K562 (cell line): ENCODE measurements at regions not wholly inside any gene's neighbourhood (a gene's known extent, or its start where the extent isn't known, plus 50 kb on each side); places are given as distances from the start of the nearest gene placed in this dataset.

Source experiments
- ARID4B ChIP-seq: sonication (generic); formaldehyde crosslinking; IDR thresholded peaks from 2 replicates; pipeline ENCODE4 v1.8.0; 2022; ENCODE audit warnings: mild to moderate bottlenecking, missing genetic modification reagents
- CHD1 ChIP-seq: fragments of 200-600 bp; sonication (generic); IDR thresholded peaks from one replicate; pipeline ENCODE4 v1.6.1; 2012; ENCODE audit warnings: mild to moderate bottlenecking, moderate library complexity, low read length, inconsistent platforms
- ETV6 ChIP-seq, 3 experiments: fragments of 150-350 bp in 1 of 3; sonication (generic) in 1 of 3; formaldehyde crosslinking in 1 of 3; IDR thresholded peaks; 2 replicates each; pipeline versions ENCODE4 v1.6.1 to v1.8.0; 2014 to 2022; ENCODE audit warnings: borderline replicate concordance in 2 of 3, low read depth in 2 of 3, antibody characterized with exemption in 1 of 3, low read length in 1 of 3, mild to moderate bottlenecking in 1 of 3, missing genetic modification reagents in 1 of 3
- JUND ChIP-seq, 2 experiments: IDR thresholded peaks; 2 replicates in 1 of 2; 3 replicates in 1 of 2; pipeline ENCODE4 v1.6.1; 2011; ENCODE audit warnings: borderline replicate concordance in 2 of 2, low read depth in 2 of 2, low read length in 2 of 2, improper control_type of control experiment in 1 of 2, missing biosample characterization in 1 of 2, missing genetic modification characterization in 1 of 2, missing genetic modification reagents in 1 of 2
- MXD1 ChIP-seq: fragments of 250-450 bp; sonication (Bioruptor Pico); IDR thresholded peaks from 2 replicates; pipeline ENCODE4 v1.8.0; 2021; ENCODE audit warnings: borderline replicate concordance, mild to moderate bottlenecking, moderate library complexity; ENCODE audit not compliant: poor library complexity, severe bottlenecking
- MYBL2 ChIP-seq, 2 experiments: fragments of 450-650 bp in 1 of 2; sonication (generic) in 1 of 2; formaldehyde crosslinking in 1 of 2; IDR thresholded peaks; 2 replicates each; pipeline versions ENCODE4 v1.6.1 to v1.8.1; 2017 to 2022; ENCODE audit warnings: borderline replicate concordance in 1 of 2, inconsistent platforms in 1 of 2, low read depth in 1 of 2, mild to moderate bottlenecking in 1 of 2, missing genetic modification reagents in 1 of 2, moderate library complexity in 1 of 2
- NEUROD1 ChIP-seq: fragments of 150-350 bp; IDR thresholded peaks from 2 replicates; pipeline ENCODE4 v1.6.1; 2014; ENCODE audit warnings: borderline replicate concordance, low read length, low read depth; ENCODE audit not compliant: partially characterized antibody
- POLR2AphosphoS2 ChIP-seq: IDR thresholded peaks from 2 replicates; pipeline ENCODE4 v1.6.1; 2012; ENCODE audit warnings: low read length, improper control_type of control experiment
- POLR2AphosphoS5 ChIP-seq: IDR thresholded peaks from 2 replicates; pipeline ENCODE4 v1.6.1; 2011; ENCODE audit warnings: mild to moderate bottlenecking, low read depth, low read length, moderate library complexity; ENCODE audit not compliant: control insufficient read depth, insufficient read depth
- PRPF4 ChIP-seq: fragments of 200-400 bp; formaldehyde crosslinking; IDR thresholded peaks from one replicate; pipeline ENCODE4 v1.6.1; 2017; ENCODE audit warnings: low read length, low read depth, mild to moderate bottlenecking; ENCODE audit not compliant: insufficient read depth, poor library complexity, severe bottlenecking
- RCOR1 ChIP-seq, 2 experiments: IDR thresholded peaks; 2 replicates each; pipeline ENCODE4 v1.6.1; 2012; ENCODE audit warnings: low read depth in 2 of 2, low read length in 2 of 2, borderline replicate concordance in 1 of 2, improper control_type of control experiment in 1 of 2
- SMAD1 ChIP-seq: fragments of 150-350 bp; IDR thresholded peaks from 2 replicates; pipeline ENCODE4 v1.6.1; 2014; ENCODE audit warnings: low read length, low read depth; ENCODE audit not compliant: partially characterized antibody
- ZFX ChIP-seq: sonication (generic); formaldehyde crosslinking; IDR thresholded peaks from 2 replicates; pipeline ENCODE4 v1.8.0; 2022; ENCODE audit warnings: mild to moderate bottlenecking, missing genetic modification reagents, moderate library complexity
- TF ChIP-seq, protein P1 (sequence below), 3 experiments: IDR thresholded peaks in 2 of 3; conservative IDR thresholded peaks in 1 of 3; 2 replicates each; pipeline ENCODE4 v1.5.1; 2011 to 2012; ENCODE audit warnings: low read length in 3 of 3, mild to moderate bottlenecking in 3 of 3, control low read depth in 2 of 3, improper control_type of control experiment in 1 of 3, inconsistent platforms in 1 of 3, low read depth in 1 of 3, mixed read lengths in 1 of 3, moderate library complexity in 1 of 3; ENCODE audit not compliant: insufficient read depth in 2 of 3

GRCh38 chr6:80690551-80691131, 584.2 kb downstream of the BCKDHB start:
- TF ChIP-seq ETV6 (IDR thresholded peaks at IDR 0.05; ENCODE audit: borderline replicate concordance in 1 of 2, low read depth in 2 of 2, low read length in 1 of 2) (no peak), ETV6 (CRISPR knock-in tag; IDR thresholded peaks at IDR 0.05; ENCODE audit: borderline replicate concordance) (no peak), POLR2AphosphoS2 (no peak), SMAD1 (no peak), JUND (IDR thresholded peaks at IDR 0.05; ENCODE audit: borderline replicate concordance, low read depth, low read length) (no peak), JUND (tag; IDR thresholded peaks at IDR 0.05; ENCODE audit: borderline replicate concordance, low read depth, low read length) (no peak), NEUROD1 (no peak), CHD1 (no peak), PRPF4 (no peak), MXD1 (CRISPR knock-in tag) (no peak), ZFX (CRISPR knock-in tag) (no peak), RCOR1 (IDR thresholded peaks at IDR 0.05; ENCODE audit: borderline replicate concordance in 1 of 2, low read depth in 2 of 2, low read length in 2 of 2) (no peak), POLR2AphosphoS5 (no peak), ARID4B (CRISPR knock-in tag) (no peak), MYBL2 (IDR thresholded peaks at IDR 0.05; ENCODE audit: low read depth) (no peak), MYBL2 (CRISPR knock-in tag; IDR thresholded peaks at IDR 0.05; ENCODE audit: borderline replicate concordance) (no peak)
- TF ChIP-seq, protein P1, sequence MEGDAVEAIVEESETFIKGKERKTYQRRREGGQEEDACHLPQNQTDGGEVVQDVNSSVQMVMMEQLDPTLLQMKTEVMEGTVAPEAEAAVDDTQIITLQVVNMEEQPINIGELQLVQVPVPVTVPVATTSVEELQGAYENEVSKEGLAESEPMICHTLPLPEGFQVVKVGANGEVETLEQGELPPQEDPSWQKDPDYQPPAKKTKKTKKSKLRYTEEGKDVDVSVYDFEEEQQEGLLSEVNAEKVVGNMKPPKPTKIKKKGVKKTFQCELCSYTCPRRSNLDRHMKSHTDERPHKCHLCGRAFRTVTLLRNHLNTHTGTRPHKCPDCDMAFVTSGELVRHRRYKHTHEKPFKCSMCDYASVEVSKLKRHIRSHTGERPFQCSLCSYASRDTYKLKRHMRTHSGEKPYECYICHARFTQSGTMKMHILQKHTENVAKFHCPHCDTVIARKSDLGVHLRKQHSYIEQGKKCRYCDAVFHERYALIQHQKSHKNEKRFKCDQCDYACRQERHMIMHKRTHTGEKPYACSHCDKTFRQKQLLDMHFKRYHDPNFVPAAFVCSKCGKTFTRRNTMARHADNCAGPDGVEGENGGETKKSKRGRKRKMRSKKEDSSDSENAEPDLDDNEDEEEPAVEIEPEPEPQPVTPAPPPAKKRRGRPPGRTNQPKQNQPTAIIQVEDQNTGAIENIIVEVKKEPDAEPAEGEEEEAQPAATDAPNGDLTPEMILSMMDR (IDR thresholded peaks at IDR 0.05 in 2 of 3, conservative IDR thresholded peaks at IDR 0.05 in 1 of 3; ENCODE audit: insufficient read depth in 2 of 3, low read depth in 1 of 3, low read length in 3 of 3) = no peak
